Activated naive CD8-positive, alpha-beta T cell treated with anti-CD3 and anti-CD28 coated beads for 36 hours (primary cell): ENCODE measurements at regions not wholly inside any gene's neighbourhood (a gene's known extent, or its start where the extent isn't known, plus 50 kb on each side); places are given as distances from the start of the nearest gene placed in this dataset.
"Not testable (repeated sequence)": the region's sequence is repeated elsewhere in the genome, so short reads cannot be mapped to it uniquely, and the experiment has no call there.

ENCODE experiments used
- DNase-seq: peaks from one replicate; pipeline ENCODE4 v3.0.0; 2021
- H3K27ac Mint-ChIP-seq: one replicate; pipeline ENCODE4 v1.8.0; 2022; ENCODE audit warnings: mild to moderate bottlenecking, moderate library complexity, mixed read lengths
- H3K27me3 Mint-ChIP-seq: one replicate; pipeline ENCODE4 v1.8.0; 2022; ENCODE audit warnings: mild to moderate bottlenecking, mixed read lengths
- H3K36me3 Mint-ChIP-seq: one replicate; pipeline ENCODE4 v1.8.0; 2021; ENCODE audit warnings: mild to moderate bottlenecking, mixed read lengths
- H3K4me1 Mint-ChIP-seq: one replicate; pipeline ENCODE4 v1.8.0; 2021; ENCODE audit warnings: mixed read lengths
- H3K4me3 Mint-ChIP-seq: one replicate; pipeline ENCODE4 v1.8.0; 2022; ENCODE audit warnings: mild to moderate bottlenecking, moderate library complexity, mixed read lengths
- H3K9me3 Mint-ChIP-seq: one replicate; pipeline ENCODE4 v1.8.0; 2022; ENCODE audit warnings: mixed read lengths

GRCh38 chr18:47403317-47403716 is 151.9 kb upstream of the SKOR2 start:
- Mint-ChIP-seq H3K9me3 (no peaks in the 10 kb centered on the region), H3K27me3 (peaks cover 3% of the 10 kb centered on the region), H3K4me1 (no peaks in the 10 kb centered on the region), H3K4me3 (no peak overlapping the region), H3K27ac (no peak overlapping the region), H3K36me3 (no peaks in the 10 kb centered on the region)
- no peak for DNase-seq

- DNase-seq = no peak
- H3K36me3 Mint-ChIP-seq = no peaks in the 10 kb centered on the region
- H3K4me1 Mint-ChIP-seq = no peaks in the 10 kb centered on the region
- peaks cover 7% of the 10 kb centered on the region for H3K27me3 Mint-ChIP-seq
- no peak overlapping the region for H3K4me3 Mint-ChIP-seq
- H3K9me3 Mint-ChIP-seq = peaks cover 1% of the 10 kb centered on the region
- H3K27ac Mint-ChIP-seq = no peak overlapping the region
Measured at GRCh38 chr18:47399475-47399874, 148.0 kb upstream of the SKOR2 start.

- no peaks in the 10 kb centered on the region for H3K36me3 Mint-ChIP-seq
- no peak overlapping the region for H3K27ac Mint-ChIP-seq
- peaks cover 1% of the 10 kb centered on the region for H3K9me3 Mint-ChIP-seq
- DNase-seq = no peak
- no peaks in the 10 kb centered on the region for H3K4me1 Mint-ChIP-seq
- H3K4me3 Mint-ChIP-seq = no peak overlapping the region
- H3K27me3 Mint-ChIP-seq = peaks cover 8% of the 10 kb centered on the region
Measured at GRCh38 chr18:47397671-47398319, 146.3 kb upstream of the SKOR2 start.

GRCh38 chr18:47391665-47392064 is 140.2 kb upstream of the SKOR2 start:
- peaks cover 14% of the 10 kb centered on the region for H3K27me3 Mint-ChIP-seq
- no peaks in the 10 kb centered on the region for H3K36me3 Mint-ChIP-seq
- no peak overlapping the region for H3K27ac Mint-ChIP-seq
- no peak for DNase-seq
- H3K4me3 Mint-ChIP-seq = no peak overlapping the region
- H3K9me3 Mint-ChIP-seq = no peaks in the 10 kb centered on the region
- H3K4me1 Mint-ChIP-seq = no peaks in the 10 kb centered on the region

GRCh38 chr18:47390410-47391024 is 139.1 kb upstream of the SKOR2 start:
- no peaks in the 10 kb centered on the region for H3K4me1 Mint-ChIP-seq
- no peaks in the 10 kb centered on the region for H3K36me3 Mint-ChIP-seq
- no peak overlapping the region for H3K27ac Mint-ChIP-seq
- DNase-seq = no peak
- H3K9me3 Mint-ChIP-seq = no peaks in the 10 kb centered on the region
- peaks cover 10% of the 10 kb centered on the region for H3K27me3 Mint-ChIP-seq
- no peak overlapping the region for H3K4me3 Mint-ChIP-seq

- H3K4me1 Mint-ChIP-seq = no peaks in the 10 kb centered on the region
- DNase-seq = no peak
- H3K27ac Mint-ChIP-seq = no peak overlapping the region
- H3K27me3 Mint-ChIP-seq = peaks cover 10% of the 10 kb centered on the region
- H3K36me3 Mint-ChIP-seq = no peaks in the 10 kb centered on the region
- no peaks in the 10 kb centered on the region for H3K9me3 Mint-ChIP-seq
- no peak overlapping the region for H3K4me3 Mint-ChIP-seq
Measured at GRCh38 chr18:47389210-47389609, 137.8 kb upstream of the SKOR2 start.

GRCh38 chr18:47387864-47388263 is 136.4 kb upstream of the SKOR2 start:
- Mint-ChIP-seq H3K27ac (no peak overlapping the region), H3K36me3 (no peaks in the 10 kb centered on the region), H3K27me3 (peaks cover 13% of the 10 kb centered on the region), H3K4me3 (no peak overlapping the region), H3K4me1 (no peaks in the 10 kb centered on the region), H3K9me3 (no peaks in the 10 kb centered on the region)
- no peak for DNase-seq

GRCh38 chr18:47383729-47384128 is 132.3 kb upstream of the SKOR2 start:
- no peak for DNase-seq
- Mint-ChIP-seq H3K9me3 (no peaks in the 10 kb centered on the region), H3K27me3 (peaks cover 12% of the 10 kb centered on the region), H3K4me3 (no peak overlapping the region), H3K36me3 (no peaks in the 10 kb centered on the region), H3K27ac (no peak overlapping the region), H3K4me1 (no peaks in the 10 kb centered on the region)

- DNase-seq = no peak
- H3K36me3 Mint-ChIP-seq = no peaks in the 10 kb centered on the region
- H3K9me3 Mint-ChIP-seq = no peaks in the 10 kb centered on the region
- no peak overlapping the region for H3K4me3 Mint-ChIP-seq
- no peaks in the 10 kb centered on the region for H3K4me1 Mint-ChIP-seq
- H3K27ac Mint-ChIP-seq = no peak overlapping the region
- H3K27me3 Mint-ChIP-seq = peaks cover 6% of the 10 kb centered on the region
Measured at GRCh38 chr18:47381975-47382570, 130.6 kb upstream of the SKOR2 start.

GRCh38 chr18:47380153-47380552 is 128.7 kb upstream of the SKOR2 start:
- Mint-ChIP-seq H3K27ac (no peak overlapping the region), H3K4me1 (no peaks in the 10 kb centered on the region), H3K27me3 (peaks cover 6% of the 10 kb centered on the region), H3K36me3 (no peaks in the 10 kb centered on the region), H3K9me3 (no peaks in the 10 kb centered on the region), H3K4me3 (no peak overlapping the region)
- DNase-seq = no peak

GRCh38 chr18:47373465-47373864 is 122.0 kb upstream of the SKOR2 start:
- DNase-seq = no peak
- H3K27ac Mint-ChIP-seq = no peak overlapping the region
- H3K27me3 Mint-ChIP-seq = peaks cover 15% of the 10 kb centered on the region
- no peak overlapping the region for H3K4me3 Mint-ChIP-seq
- no peaks in the 10 kb centered on the region for H3K4me1 Mint-ChIP-seq
- H3K36me3 Mint-ChIP-seq = no peaks in the 10 kb centered on the region
- peaks cover 2% of the 10 kb centered on the region for H3K9me3 Mint-ChIP-seq

GRCh38 chr18:47370052-47370451 is 118.6 kb upstream of the SKOR2 start:
- peaks cover 7% of the 10 kb centered on the region for H3K9me3 Mint-ChIP-seq
- H3K4me3 Mint-ChIP-seq = no peak overlapping the region
- no peak overlapping the region for H3K27ac Mint-ChIP-seq
- no peaks in the 10 kb centered on the region for H3K36me3 Mint-ChIP-seq
- peaks cover 18% of the 10 kb centered on the region for H3K27me3 Mint-ChIP-seq
- no peak for DNase-seq
- H3K4me1 Mint-ChIP-seq = no peaks in the 10 kb centered on the region

- not testable (repeated sequence) for H3K27me3 Mint-ChIP-seq, H3K9me3 Mint-ChIP-seq, DNase-seq, H3K36me3 Mint-ChIP-seq, H3K27ac Mint-ChIP-seq, H3K4me1 Mint-ChIP-seq, H3K4me3 Mint-ChIP-seq
Measured at GRCh38 chr18:47354061-47354460, 102.6 kb upstream of the SKOR2 start.

- DNase-seq = no peak
- Mint-ChIP-seq H3K9me3 (peaks cover 3% of the 10 kb centered on the region), H3K27me3 (no peaks in the 10 kb centered on the region), H3K27ac (no peak overlapping the region), H3K4me1 (no peaks in the 10 kb centered on the region), H3K36me3 (no peaks in the 10 kb centered on the region), H3K4me3 (no peak overlapping the region)
Measured at GRCh38 chr18:47346016-47346415, 94.6 kb upstream of the SKOR2 start.

GRCh38 chr18:47345291-47345690 is 93.8 kb upstream of the SKOR2 start:
- Mint-ChIP-seq H3K4me3 (no peak overlapping the region), H3K27ac (no peak overlapping the region), H3K4me1 (no peaks in the 10 kb centered on the region), H3K9me3 (peaks cover 3% of the 10 kb centered on the region), H3K27me3 (no peaks in the 10 kb centered on the region), H3K36me3 (no peaks in the 10 kb centered on the region)
- DNase-seq = no peak

- H3K4me1 Mint-ChIP-seq = no peaks in the 10 kb centered on the region
- no peaks in the 10 kb centered on the region for H3K27me3 Mint-ChIP-seq
- no peak for DNase-seq
- H3K9me3 Mint-ChIP-seq = no peaks in the 10 kb centered on the region
- H3K36me3 Mint-ChIP-seq = no peaks in the 10 kb centered on the region
- no peak overlapping the region for H3K27ac Mint-ChIP-seq
- H3K4me3 Mint-ChIP-seq = no peak overlapping the region
Measured at GRCh38 chr18:47343291-47343690, 91.8 kb upstream of the SKOR2 start.
